GM21381 (cell line): ENCODE measurements at regions not wholly inside any gene's neighbourhood (a gene's known extent, or its start where the extent isn't known, plus 50 kb on each side); places are given as distances from the start of the nearest gene placed in this dataset.

Experiments used
- ATAC-seq: cut with Tn5 transposase; IDR thresholded peaks from one replicate; pipeline ENCODE4 v1.9.1; 2021; ENCODE audit warnings: mild to moderate bottlenecking, moderate library complexity; ENCODE audit not compliant: unreplicated experiment

DNA sequence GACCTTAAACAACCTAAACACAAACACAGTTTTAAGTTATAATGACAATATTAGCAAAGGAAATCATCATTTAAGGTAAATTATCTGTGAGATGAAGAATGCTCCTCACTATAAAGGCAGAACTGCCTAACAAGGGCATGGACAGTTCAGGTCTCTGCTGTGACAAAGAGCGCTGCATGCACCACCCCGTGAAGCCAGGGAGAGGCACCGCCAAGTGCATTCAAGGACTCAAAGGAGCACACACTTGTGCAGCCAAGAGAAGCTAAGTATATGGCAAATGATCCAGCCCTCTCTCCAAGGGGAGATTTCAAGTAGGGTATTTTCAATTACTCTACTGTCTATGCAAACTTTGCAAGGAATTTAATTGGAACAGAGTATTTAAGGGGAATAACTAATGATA, 126.0 kb downstream of the RAP2A start:
- ATAC-seq: no peak

DNA sequence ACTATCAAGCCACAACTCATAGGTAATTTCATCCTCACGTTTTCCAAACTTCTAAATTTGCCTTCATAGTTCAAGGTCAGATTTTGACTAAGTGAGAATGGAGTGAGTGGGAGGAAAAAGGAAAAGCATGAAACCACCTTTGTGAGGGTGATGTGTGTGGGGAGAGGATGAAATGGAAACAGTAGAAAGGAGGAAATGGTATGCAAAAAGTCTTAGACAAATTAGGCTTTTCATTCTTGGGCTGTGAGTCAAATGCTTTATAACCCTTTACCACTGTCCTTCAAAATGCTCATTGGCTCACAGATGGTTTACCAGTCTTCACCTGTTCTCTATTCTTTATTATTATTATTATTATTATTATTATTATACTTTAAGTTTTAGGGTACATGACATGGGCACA, 127.2 kb downstream of the RAP2A start:
- no peak for ATAC-seq

DNA sequence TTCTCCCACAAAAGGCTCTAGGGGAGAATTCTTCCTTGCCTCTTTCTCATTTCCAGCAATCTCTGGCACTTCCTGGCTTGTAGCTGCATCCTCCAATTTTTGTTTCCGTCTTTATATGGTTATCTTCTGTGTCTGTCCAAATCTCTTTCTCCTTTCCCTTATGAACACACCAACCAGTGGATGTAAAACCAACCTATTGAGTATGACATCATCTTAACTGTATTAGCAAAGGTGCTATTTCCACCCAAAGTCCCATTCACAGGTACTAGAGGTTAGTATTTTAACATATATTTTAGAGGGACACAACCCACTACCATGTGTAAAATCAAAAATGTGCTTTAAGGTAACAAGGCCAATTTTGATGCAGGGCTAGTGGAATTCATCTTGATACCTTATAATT, 129.0 kb downstream of the RAP2A start:
- no peak for ATAC-seq

DNA sequence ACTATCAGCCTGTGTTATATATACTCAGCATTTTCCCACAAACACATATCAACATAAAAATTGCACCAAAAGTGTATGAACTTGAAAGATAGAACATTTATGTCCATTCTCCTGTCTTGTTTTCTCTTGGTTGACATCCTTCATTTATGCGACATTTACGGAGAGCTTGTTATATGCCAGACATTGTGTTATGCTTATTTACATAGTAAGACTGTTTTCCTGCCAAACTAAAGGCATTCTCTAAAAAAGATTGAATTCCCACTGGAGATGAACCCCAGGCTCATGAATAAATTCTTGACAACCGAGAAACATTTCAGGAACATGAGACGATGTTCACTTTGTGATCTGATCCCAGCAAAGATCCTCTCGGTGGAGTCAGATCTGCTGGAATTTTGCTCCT, 131.0 kb downstream of the RAP2A start:
- ATAC-seq: no peak

DNA sequence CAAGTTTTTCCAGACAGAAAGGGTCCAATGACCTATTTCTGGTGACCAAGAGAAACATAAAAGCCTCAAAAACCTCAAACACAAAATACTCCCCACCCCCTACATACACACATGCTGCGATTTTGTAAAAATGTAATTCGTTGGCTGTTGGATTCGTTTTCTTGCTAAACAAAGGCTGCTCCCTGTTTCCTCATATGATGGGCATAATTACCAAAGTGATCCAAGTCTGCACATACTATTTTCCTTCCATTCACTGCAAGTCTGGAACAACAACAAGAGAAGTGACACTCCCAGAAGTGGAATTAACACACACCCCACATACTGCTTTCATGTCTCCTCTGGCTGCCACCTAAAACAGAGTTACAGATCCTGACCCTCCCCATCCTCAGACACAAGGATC, 131.9 kb downstream of the RAP2A start:
- no peak for ATAC-seq

DNA sequence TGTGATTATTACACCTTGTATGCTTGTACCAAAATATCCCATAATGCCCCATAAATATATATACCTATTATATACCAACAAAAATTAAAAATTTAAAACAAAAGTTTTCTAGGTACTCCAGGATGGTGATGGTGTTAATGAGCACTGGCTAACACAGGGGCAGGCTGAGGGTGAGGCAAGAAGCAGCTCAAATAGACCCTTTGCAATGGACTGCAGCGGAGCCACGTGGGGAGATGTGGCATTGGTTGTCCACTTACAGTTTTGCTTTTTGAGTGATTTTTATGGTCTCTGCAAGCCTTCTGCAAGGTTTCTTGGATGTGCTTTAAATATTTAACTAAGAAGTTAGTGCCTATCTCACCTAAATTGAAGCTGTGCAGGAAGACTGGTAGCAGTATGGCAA, 132.9 kb downstream of the RAP2A start:
- no peak for ATAC-seq

DNA sequence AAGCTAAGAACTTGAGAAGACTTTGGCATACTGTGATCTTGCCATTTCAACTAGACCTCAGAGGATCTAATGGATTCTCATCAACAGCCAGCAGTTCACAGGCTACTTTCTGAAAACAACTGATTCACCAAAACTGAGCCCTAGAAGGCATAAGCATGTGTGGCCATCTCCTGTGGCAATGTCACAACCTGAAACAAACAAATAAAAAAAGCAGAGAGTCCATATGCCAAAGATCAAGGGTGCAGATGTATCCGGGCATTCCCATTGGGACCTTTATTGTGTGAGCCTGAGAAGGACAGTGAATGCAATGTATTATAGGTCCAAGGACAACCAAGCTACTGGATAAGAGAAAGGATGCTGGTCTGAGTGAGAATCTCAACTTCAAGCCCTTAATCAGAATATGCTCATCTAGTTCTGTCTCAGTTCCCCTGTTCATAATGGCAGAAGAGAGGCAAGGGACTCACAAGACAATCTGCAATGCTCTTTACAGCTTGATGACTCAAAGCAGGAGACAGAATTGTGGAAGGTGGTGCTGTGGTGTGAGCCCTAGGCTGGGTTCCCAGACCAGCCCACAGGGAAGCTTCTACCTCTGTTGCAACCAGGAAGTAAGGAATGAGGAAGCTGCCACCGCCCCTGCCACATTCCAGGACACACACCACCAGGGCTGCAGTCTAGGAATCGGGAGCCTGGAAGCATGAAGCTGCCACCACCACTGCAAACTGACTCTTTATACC, 133.7 kb downstream of the RAP2A start:
- ATAC-seq: peak; percentile 94

DNA sequence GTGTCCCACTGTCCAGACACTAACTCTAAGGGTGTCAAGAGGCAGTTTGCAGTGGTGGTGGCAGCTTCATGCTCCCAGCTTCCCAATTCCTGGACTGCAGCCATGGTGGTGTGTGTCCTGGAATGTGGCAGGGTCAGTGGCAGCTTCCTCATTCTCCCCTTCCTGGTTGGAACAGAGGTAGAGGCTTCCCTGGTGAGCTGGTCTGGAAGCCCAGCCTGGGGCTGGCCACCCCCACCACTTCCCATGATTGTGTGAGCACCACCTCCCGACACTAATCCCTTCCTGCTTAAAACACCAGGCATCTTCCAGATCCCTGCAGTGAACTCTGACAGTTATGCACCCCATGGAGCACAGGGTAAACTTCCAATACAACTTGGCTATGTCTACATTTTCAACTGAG, 134.9 kb downstream of the RAP2A start:
- no peak for ATAC-seq

DNA sequence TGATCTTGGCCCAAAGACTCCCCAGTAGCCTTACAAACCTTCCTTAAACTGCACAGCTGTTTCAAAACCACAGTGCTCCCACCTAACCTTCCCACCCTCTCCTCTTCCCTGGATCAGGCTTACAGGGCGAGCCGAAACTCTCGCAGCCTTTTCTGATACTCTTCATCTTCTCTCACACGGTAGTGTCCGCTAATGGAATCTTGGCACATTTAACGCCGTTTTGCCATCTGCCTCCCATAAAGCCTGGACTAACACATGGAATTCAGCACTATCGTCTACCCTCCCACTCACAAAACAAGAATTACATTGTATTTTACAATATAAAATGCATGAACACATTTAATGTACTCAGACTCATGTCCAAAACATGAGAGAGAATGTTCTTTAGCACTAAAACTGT, 135.9 kb downstream of the RAP2A start:
- no peak for ATAC-seq

DNA sequence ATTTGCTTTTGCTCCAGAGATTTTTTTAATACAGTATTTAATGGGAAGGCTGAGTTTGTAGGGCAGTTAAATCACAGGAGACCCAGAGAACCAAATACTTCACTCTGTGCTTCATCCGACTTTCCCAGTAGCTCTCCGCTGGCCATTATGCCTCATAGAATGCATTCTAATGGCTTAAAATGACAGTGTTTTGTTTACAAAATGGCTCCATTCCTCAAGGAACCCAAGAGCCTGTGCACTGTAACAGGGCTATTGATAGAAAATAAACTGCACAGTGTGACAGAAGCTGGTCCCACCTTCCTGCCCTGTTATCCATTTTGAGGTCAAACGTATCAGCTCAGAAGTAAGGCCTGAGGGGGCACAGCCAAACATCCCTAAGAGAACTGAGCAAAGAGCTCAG, 136.5 kb downstream of the RAP2A start:
- no peak for ATAC-seq

DNA sequence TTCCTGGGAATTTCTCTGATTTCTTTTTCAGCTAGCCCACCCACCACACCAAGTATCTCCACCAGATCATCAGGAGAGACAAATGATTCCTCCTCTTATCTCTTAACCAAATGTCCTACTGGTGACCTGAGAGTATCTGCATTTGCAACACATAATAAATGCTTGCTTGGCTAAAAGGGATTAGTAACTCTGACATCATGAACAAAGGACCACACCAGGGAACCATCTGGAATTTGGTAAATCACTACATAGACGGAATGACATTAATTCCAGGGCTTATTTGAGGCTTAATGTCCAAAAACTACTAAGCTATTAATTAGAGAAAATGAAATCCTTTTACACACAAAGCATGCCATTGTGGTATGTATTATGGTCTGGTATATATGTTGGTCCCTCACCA, 139.0 kb downstream of the RAP2A start:
- ATAC-seq: no peak

DNA sequence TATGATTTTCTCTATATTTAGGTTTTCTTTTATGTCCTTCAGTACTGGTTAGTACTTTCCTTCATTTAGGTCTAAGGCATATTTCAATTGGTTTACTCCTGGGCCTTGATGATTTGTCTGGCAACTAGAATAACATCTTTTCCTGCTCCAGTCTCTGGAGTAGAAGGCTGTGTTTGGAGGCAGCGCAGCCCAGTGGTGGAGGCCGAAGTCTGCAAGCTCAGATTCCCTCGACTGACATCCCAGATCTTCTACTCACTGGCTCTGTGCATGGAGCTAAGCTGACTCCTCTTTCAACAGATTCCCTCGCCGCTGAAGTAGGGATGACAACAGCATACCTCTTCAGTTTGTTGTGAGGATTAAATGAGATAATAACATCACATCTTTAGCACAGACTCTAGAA, 141.0 kb downstream of the RAP2A start:
- ATAC-seq: no peak

DNA sequence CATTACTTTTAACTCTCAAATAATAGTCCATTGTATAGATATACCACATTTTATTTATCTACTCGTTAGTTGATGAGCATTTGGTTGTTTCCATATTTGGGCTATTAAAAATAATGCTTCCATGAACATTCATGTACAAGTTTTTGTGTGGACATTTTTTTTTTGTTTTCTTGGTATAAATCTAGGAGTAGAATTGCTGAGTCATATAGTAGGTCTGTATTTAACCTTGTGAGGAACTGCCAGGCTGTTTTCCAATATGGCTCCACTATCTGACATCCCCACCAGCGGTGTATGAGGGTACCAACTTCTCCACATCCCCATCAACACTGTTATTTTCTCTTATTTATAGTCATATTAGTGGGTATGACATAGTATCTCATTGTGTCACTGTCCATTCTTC, 143.1 kb downstream of the RAP2A start:
- ATAC-seq: no peak

DNA sequence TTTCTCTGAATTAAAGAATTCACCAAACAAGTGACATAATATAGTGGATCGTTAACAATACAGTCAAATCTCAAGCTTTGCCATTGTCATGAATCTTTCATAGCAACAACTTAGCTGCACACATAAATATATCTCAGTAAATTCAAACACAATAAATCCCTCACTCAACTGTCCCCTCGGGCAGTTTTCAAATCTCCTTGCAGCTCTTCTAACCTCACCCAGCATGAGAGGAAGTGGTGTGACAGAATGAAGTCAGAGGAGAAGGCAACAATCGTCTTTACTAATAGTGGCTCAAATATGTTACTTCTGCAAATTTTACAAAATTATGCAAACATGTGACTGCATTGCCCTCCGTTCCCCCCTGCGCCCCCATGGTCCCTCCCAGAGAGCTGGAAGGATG, 148.2 kb downstream of the RAP2A start:
- no peak for ATAC-seq

DNA sequence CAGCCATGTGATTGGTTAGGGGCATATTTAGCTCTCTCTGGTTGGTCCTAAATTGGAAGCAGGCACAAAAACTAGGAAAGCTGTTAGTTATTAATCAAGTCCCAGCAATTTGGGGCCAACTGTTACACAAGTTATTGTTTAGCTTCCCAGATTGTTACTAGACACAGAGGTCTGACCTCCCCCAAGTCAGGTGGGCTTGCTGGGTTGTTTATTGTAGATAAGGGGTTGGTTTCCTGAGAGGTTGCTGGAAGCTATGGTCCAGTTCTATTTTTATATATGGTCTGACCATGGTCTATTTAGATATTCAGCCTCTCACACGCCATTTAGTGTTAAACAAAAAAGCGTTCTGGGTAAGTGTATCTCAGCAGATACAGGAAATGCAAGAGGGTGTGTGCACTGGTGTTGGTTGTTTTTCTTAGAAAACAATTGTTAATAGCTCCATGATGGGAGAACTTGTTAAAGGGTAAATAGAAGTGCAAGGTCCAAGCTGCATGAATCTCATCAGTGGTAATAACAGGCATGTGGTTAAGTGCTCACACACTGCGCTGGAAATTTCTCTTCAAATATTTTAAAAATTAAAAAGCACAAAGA, 150.0 kb downstream of the RAP2A start:
- ATAC-seq: no peak

DNA sequence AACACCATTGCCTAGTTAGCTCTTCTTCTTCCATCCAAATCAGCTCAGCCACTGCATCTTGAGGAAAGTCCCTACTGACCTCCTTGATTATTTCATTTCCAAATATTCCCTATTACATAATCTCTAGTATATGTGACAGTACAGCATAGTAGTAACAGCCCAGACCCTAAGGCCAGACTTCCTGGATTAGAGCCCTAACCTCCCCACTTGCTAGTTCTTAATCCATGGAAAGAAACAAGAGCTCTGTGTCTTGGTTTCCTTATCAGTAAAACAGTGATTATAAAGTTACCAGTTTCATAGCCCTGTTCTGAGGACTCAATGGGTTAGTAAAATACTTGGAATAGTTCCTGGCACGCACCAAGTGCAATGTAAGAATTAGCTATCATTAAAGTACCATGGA, 153.0 kb downstream of the RAP2A start:
- no peak for ATAC-seq

DNA sequence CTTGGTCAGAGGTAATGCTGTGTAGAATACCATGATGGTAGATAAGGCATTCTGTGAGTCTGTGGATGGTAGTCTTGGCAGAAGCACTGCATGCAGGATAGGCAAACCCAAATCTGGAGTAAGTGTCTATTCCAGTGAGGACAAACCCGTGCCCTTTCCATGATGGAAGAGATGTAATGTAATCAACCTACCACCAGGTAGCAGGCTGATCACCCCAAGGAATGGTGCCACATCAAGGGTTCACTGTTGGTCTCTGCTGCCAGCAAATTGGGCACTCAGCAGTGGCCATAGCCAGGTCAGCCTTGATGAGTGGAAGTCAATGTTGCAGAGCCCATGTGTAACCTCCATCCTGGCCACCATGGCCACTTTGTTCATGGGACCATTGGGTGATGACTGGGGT, 155.0 kb downstream of the RAP2A start:
- no peak for ATAC-seq

DNA sequence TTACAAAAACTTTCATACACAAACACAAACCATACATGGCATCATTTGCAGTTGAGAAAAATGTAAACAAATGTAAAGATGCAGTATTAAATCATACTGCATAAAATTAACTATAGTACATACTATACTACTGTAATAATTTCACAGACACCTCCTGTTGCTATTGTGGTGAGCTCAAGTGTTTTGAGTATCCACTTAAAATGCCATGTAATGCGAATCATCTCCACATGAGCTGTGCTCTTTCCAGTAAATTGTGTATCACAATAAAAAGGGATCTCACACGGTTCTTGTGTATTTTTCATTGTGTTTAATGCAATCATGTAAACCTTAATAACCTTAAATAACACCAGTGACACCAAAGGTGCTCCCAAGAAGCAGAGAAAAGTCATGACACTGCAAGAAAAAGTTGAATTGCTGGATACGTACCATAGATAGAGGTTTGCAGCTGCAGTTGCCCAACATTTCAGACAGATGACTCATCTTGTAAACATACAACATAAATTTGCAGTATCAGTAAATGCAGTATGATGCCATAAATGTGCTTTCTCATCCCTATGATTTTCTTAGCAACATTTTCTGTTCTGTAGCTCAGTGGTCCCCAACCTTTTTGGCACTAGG, 166.6 kb downstream of the RAP2A start:
- no peak for ATAC-seq

DNA sequence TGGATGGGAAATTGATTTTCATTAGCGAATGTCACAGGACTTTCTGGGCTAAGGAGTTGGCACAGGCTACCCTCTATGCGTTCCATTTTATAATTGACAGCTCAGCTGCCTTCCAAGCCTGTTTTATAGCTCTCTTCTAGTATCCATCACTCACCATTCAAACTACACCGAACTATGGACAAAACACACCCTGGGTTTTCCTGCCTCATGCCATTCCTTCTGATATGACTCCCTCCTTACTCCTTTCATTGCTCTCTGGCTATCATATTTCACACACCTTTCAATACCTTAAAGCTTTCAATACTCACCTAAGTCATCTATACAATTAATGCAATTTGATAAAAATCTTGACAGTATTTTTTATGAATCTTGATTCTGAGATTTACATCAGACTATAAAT, 181.3 kb downstream of the RAP2A start:
- no peak for ATAC-seq

DNA sequence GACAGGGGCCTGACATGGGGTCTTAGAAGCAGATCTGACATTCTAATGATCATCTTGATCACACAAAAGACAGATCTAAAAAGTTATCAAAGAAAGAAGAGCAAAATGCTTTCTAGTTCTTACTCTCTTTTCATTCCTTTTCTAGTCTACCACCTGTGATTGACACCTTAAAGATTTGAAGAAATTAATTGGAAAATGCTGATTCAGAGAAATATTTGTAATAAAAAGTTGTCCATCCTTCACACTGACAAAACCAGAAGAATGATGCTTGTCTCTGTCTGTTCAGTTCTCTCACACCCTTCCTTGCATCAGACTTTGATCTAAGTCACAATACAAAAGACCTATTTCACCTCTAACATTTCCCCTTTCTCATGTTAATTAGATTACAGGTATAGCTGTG, 182.4 kb downstream of the RAP2A start:
- ATAC-seq: no peak

DNA sequence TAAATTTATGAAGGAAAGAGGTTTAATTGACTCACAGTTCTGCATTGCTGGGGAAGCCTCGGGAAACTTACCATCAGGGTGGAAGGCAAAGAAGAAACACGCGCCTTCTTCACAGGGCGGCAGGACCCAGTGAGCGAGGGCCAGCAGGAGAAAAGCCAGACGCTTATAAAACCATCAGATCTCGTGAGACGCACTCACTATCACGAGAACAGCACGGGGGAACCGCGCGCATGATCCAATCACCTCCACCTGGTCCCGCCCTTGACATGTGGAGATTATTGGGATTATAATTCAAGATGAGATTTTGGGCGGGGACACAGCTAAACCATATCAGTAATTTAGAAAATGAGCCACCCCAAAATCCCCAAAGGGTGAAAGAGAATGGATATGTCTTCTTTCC, 187.1 kb downstream of the RAP2A start:
- ATAC-seq: no peak

DNA sequence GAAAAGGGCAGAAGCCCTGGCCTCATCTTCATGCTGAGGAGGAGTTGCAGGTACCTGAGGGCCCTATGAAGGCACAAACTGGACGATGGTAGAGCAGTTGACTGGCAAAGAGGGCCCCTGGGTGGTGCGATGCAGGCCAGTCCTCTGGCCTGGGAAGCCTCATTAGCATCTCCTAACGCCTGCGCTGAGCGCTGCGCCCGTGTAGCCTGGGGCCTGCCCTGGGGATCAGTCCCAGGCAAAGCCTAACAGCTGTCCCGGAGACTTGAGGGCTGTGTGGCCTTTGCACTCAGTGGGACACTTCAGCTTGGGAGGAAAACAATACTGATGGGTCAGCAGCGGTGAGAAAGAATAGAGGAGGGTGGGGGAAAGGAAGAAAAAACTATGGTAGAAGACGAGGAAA, 187.7 kb downstream of the RAP2A start:
- no peak for ATAC-seq

DNA sequence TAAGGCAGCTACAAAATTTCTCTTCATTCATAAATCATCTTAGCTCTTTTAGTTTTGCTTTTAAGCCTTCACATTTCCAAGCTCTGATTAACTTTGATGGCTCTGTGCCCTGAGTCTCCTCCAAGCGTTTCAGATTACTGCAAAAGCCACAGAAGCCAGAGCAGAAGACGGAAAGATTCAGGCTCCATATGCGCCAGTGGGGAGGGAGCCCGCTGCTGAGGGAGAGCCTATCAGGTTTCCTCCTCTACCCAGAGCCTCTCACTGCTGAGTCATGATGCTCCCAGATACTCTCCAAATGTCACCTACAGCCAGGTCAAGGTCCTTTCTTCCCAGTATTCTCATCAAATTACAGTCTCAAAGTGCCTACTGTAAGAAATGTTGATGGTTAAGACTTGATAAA, 193.6 kb downstream of the RAP2A start:
- no peak for ATAC-seq
